Neural cell (in vitro differentiated cells): ENCODE measurements at regions not wholly inside any gene's neighbourhood (a gene's known extent, or its start where the extent isn't known, plus 50 kb on each side); places are given as distances from the start of the nearest gene placed in this dataset.
"Not testable (repeated sequence)": the region's sequence is repeated elsewhere in the genome, so short reads cannot be mapped to it uniquely, and the experiment has no call there.

Experiments
- EP300 ChIP-seq: fragments of 450-650 bp; conservative IDR thresholded peaks from 2 replicates; pipeline ENCODE4 v1.6.1; 2014; ENCODE audit warnings: antibody characterized with exemption, mild to moderate bottlenecking, moderate library complexity; ENCODE audit not compliant: poor library complexity, severe bottlenecking
- EZH2 ChIP-seq: fragments of 200-600, 300-800 bp; shearing (Covaris generic), sonication (generic); IDR thresholded peaks from 2 replicates; pipeline ENCODE4 v1.6.1; 2014; ENCODE audit warnings: antibody characterized with exemption, low read length, borderline replicate concordance, mild to moderate bottlenecking; ENCODE audit not compliant: insufficient read depth, poor library complexity, severe bottlenecking
- MXI1 ChIP-seq: fragments of 450-650 bp; conservative IDR thresholded peaks from 2 replicates; pipeline ENCODE4 v1.6.1; 2014; ENCODE audit warnings: antibody characterized with exemption, mild to moderate bottlenecking; ENCODE audit not compliant: poor library complexity, severe bottlenecking
- POLR2AphosphoS5 ChIP-seq: IDR thresholded peaks from 2 replicates; pipeline ENCODE4 v1.6.1; 2012
- RAD21 ChIP-seq: fragments of 450-650 bp; conservative IDR thresholded peaks from 2 replicates; pipeline ENCODE4 v1.6.1; 2014; ENCODE audit warnings: antibody characterized with exemption, mild to moderate bottlenecking, moderate library complexity
- SMC3 ChIP-seq: fragments of 450-650 bp; conservative IDR thresholded peaks from 2 replicates; pipeline ENCODE4 v1.6.1; 2014; ENCODE audit warnings: antibody characterized with exemption, mild to moderate bottlenecking, moderate library complexity; ENCODE audit not compliant: poor library complexity
- TAF1 ChIP-seq: IDR thresholded peaks from 2 replicates; pipeline ENCODE4 v1.6.1; 2012; ENCODE audit warnings: low read depth
- TF ChIP-seq, protein P1 (sequence below): fragments of 450-650 bp; IDR thresholded peaks from 2 replicates; pipeline ENCODE4 v1.5.1; 2014; ENCODE audit warnings: antibody characterized with exemption, mild to moderate bottlenecking, moderate library complexity; ENCODE audit not compliant: poor library complexity, severe bottlenecking
- TF ChIP-seq, protein P2 (sequence below): IDR thresholded peaks from 2 replicates; pipeline ENCODE4 v1.6.1; 2012; ENCODE audit warnings: borderline replicate concordance

DNA sequence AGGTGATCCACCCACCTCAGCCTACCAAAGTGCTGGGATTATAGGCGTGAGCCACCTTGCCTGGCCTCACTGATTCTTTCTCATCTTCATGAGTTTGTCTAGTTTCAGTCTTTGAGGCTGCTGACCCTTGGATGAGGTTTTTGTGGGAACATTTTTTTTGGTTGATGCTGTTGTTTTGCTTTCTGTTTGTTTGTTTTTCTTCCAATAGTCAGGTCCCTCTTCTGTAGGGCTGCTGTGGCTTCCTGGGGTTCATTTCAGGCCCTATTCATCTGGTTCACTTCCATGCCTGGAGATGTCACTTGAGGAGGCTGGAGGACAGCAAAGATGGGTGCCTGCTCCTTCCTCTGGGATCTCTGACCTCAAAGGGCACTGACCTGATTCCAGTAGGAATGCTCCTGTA lies 68.1 kb upstream of the AHI1 start:
- TF ChIP-seq, protein P1, sequence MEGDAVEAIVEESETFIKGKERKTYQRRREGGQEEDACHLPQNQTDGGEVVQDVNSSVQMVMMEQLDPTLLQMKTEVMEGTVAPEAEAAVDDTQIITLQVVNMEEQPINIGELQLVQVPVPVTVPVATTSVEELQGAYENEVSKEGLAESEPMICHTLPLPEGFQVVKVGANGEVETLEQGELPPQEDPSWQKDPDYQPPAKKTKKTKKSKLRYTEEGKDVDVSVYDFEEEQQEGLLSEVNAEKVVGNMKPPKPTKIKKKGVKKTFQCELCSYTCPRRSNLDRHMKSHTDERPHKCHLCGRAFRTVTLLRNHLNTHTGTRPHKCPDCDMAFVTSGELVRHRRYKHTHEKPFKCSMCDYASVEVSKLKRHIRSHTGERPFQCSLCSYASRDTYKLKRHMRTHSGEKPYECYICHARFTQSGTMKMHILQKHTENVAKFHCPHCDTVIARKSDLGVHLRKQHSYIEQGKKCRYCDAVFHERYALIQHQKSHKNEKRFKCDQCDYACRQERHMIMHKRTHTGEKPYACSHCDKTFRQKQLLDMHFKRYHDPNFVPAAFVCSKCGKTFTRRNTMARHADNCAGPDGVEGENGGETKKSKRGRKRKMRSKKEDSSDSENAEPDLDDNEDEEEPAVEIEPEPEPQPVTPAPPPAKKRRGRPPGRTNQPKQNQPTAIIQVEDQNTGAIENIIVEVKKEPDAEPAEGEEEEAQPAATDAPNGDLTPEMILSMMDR: not testable (repeated sequence)
- not testable (repeated sequence) for TF ChIP-seq RAD21, EP300, SMC3, TAF1, POLR2AphosphoS5, EZH2, MXI1
- TF ChIP-seq, protein P2, sequence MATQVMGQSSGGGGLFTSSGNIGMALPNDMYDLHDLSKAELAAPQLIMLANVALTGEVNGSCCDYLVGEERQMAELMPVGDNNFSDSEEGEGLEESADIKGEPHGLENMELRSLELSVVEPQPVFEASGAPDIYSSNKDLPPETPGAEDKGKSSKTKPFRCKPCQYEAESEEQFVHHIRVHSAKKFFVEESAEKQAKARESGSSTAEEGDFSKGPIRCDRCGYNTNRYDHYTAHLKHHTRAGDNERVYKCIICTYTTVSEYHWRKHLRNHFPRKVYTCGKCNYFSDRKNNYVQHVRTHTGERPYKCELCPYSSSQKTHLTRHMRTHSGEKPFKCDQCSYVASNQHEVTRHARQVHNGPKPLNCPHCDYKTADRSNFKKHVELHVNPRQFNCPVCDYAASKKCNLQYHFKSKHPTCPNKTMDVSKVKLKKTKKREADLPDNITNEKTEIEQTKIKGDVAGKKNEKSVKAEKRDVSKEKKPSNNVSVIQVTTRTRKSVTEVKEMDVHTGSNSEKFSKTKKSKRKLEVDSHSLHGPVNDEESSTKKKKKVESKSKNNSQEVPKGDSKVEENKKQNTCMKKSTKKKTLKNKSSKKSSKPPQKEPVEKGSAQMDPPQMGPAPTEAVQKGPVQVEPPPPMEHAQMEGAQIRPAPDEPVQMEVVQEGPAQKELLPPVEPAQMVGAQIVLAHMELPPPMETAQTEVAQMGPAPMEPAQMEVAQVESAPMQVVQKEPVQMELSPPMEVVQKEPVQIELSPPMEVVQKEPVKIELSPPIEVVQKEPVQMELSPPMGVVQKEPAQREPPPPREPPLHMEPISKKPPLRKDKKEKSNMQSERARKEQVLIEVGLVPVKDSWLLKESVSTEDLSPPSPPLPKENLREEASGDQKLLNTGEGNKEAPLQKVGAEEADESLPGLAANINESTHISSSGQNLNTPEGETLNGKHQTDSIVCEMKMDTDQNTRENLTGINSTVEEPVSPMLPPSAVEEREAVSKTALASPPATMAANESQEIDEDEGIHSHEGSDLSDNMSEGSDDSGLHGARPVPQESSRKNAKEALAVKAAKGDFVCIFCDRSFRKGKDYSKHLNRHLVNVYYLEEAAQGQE: not testable (repeated sequence)
